GM23338 (cell line): ENCODE measurements at regions not wholly inside any gene's neighbourhood (a gene's known extent, or its start where the extent isn't known, plus 50 kb on each side); places are given as distances from the start of the nearest gene placed in this dataset.

Source experiments
- ATAC-seq: fragments of 200-7000 bp; cut with Tn5 transposase; 3 replicates; pipeline ENCODE4 v1.9.1; 2020
- DNase-seq: peaks from one replicate; pipeline ENCODE4 v3.0.0-alpha.2; 2015; ENCODE audit warnings: low spot score
- H2AFZ ChIP-seq: fragments of 200-600 bp; sonication (generic); 2 replicates; pipeline ENCODE4 v1.8.0; 2016; ENCODE audit warnings: antibody characterized with exemption, mild to moderate bottlenecking, moderate library complexity
- H3F3A ChIP-seq: fragments of 200-600 bp; sonication (generic); replicated peaks from 2 replicates; pipeline ENCODE4 v1.8.0; 2017; ENCODE audit warnings: antibody characterized with exemption, mixed run types, low read depth
- H3K27ac ChIP-seq: fragments of 200-600 bp; sonication (generic); 2 replicates; pipeline ENCODE4 v1.6.1; 2016; ENCODE audit warnings: low read depth
- H3K27me3 ChIP-seq: fragments of 200-600 bp; sonication (generic); 2 replicates; pipeline ENCODE4 v1.8.0; 2016; ENCODE audit warnings: mild to moderate bottlenecking, mixed run types, moderate library complexity; ENCODE audit not compliant: insufficient read depth
- H3K36me3 ChIP-seq: fragments of 200-600 bp; sonication (generic); 2 replicates; pipeline ENCODE4 v1.8.0; 2016; ENCODE audit warnings: mild to moderate bottlenecking; ENCODE audit not compliant: insufficient read depth
- H3K4me1 ChIP-seq: fragments of 200-600 bp; sonication (generic); 2 replicates; pipeline ENCODE4 v1.8.0; 2016; ENCODE audit warnings: mild to moderate bottlenecking, moderate library complexity; ENCODE audit not compliant: insufficient read depth
- H3K4me2 ChIP-seq: fragments of 200-600 bp; sonication (generic); 2 replicates; pipeline ENCODE4 v1.7.1; 2017; ENCODE audit warnings: mixed run types
- H3K4me3 ChIP-seq: fragments of 200-600 bp; sonication (generic); 2 replicates; pipeline ENCODE4 v1.6.1; 2016; ENCODE audit warnings: mixed run types
- H3K79me2 ChIP-seq: fragments of 200-600 bp; sonication (generic); replicated peaks from 2 replicates; pipeline ENCODE4 v1.8.0; 2017; ENCODE audit warnings: mild to moderate bottlenecking; ENCODE audit not compliant: insufficient read depth
- H3K9me2 ChIP-seq: fragments of 200-600 bp; sonication (generic); 2 replicates; pipeline ENCODE4 v1.8.0; 2017; ENCODE audit not compliant: insufficient read depth
- H4K20me1 ChIP-seq: fragments of 200-600 bp; sonication (generic); replicated peaks from 2 replicates; pipeline ENCODE4 v1.8.0; 2017; ENCODE audit warnings: mild to moderate bottlenecking; ENCODE audit not compliant: insufficient read depth
- H3K27ac Mint-ChIP-seq: 2 replicates; pipeline ENCODE4 v1.8.0; 2020; ENCODE audit warnings: inconsistent platforms, mild to moderate bottlenecking, moderate library complexity, mixed read lengths
- H3K27me3 Mint-ChIP-seq: 3 replicates; pipeline ENCODE4 v1.8.0; 2022; ENCODE audit warnings: low read depth, mild to moderate bottlenecking, moderate library complexity, mixed read lengths, inconsistent platforms; ENCODE audit not compliant: insufficient read depth, poor library complexity
- H3K36me3 Mint-ChIP-seq: 3 replicates; pipeline ENCODE4 v1.8.0; 2021; ENCODE audit warnings: low read depth, mild to moderate bottlenecking, inconsistent platforms, moderate library complexity, mixed read lengths
- H3K4me1 Mint-ChIP-seq: 3 replicates; pipeline ENCODE4 v1.8.0; 2020; ENCODE audit warnings: mild to moderate bottlenecking, inconsistent platforms, mixed read lengths
- H3K4me3 Mint-ChIP-seq: 3 replicates; pipeline ENCODE4 v1.8.0; 2021; ENCODE audit warnings: moderate library complexity, mild to moderate bottlenecking, inconsistent platforms, mixed read lengths
- H3K9me3 Mint-ChIP-seq: 3 replicates; pipeline ENCODE4 v1.8.0; 2020; ENCODE audit warnings: moderate library complexity, mild to moderate bottlenecking, inconsistent platforms, mixed read lengths
- CREB1 ChIP-seq: fragments of 250-450 bp; sonication (Bioruptor Pico); IDR thresholded peaks from 2 replicates; pipeline ENCODE4 v1.5.0; 2020; ENCODE audit warnings: low read depth, mild to moderate bottlenecking, moderate library complexity
- ETS1 ChIP-seq: IDR thresholded peaks from 2 replicates; pipeline ENCODE4 v1.6.1; 2016; ENCODE audit warnings: antibody characterized with exemption
- EZH2 ChIP-seq: fragments of 200-600 bp; sonication (generic); IDR thresholded peaks from one replicate; pipeline ENCODE4 v1.8.0; 2017; ENCODE audit warnings: antibody characterized with exemption, mild to moderate bottlenecking, low read depth; ENCODE audit not compliant: unreplicated experiment
- EZH2phosphoT487 ChIP-seq: fragments of 200-600 bp; sonication (generic); IDR thresholded peaks from one replicate; pipeline ENCODE4 v1.8.1; 2018; ENCODE audit warnings: antibody characterized with exemption; ENCODE audit not compliant: unreplicated experiment
- JUNB ChIP-seq: IDR thresholded peaks from one replicate; pipeline ENCODE4 v1.6.1; 2016; ENCODE audit warnings: antibody characterized with exemption; ENCODE audit not compliant: unreplicated experiment
- NANOG ChIP-seq: IDR thresholded peaks from 2 replicates; pipeline ENCODE4 v1.6.1; 2016; ENCODE audit warnings: antibody characterized with exemption, borderline replicate concordance
- STAT1 ChIP-seq: IDR thresholded peaks from one replicate; pipeline ENCODE4 v1.6.1; 2016; ENCODE audit warnings: antibody characterized with exemption; ENCODE audit not compliant: unreplicated experiment
- ZNF114 ChIP-seq: fragments of 250-450 bp; sonication (Bioruptor Pico); IDR thresholded peaks from 2 replicates; pipeline ENCODE4 v1.5.0; 2020; ENCODE audit warnings: mild to moderate bottlenecking, moderate library complexity
- ZNF331 ChIP-seq: fragments of 250-450 bp; sonication (Bioruptor Pico); IDR thresholded peaks from 2 replicates; pipeline ENCODE4 v1.5.0; 2020; ENCODE audit warnings: low read depth, mild to moderate bottlenecking, moderate library complexity
- TF ChIP-seq, protein P1 (sequence below): IDR thresholded peaks from one replicate; pipeline ENCODE4 v1.6.1; 2018; ENCODE audit warnings: antibody characterized with exemption; ENCODE audit not compliant: unreplicated experiment
- TF ChIP-seq, protein P2 (sequence below), 2 experiments: fragments of 200-600 bp in 1 of 2; sonication (generic) in 1 of 2; conservative IDR thresholded peaks; 2 replicates each; pipeline versions ENCODE4 v1.5.1 to v1.6.1; 2016 to 2017; ENCODE audit warnings: antibody characterized with exemption in 2 of 2, low read depth in 2 of 2, mild to moderate bottlenecking in 2 of 2, moderate library complexity in 1 of 2
- TF ChIP-seq, protein P3 (sequence below): fragments of 250-450 bp; sonication (Bioruptor Pico); IDR thresholded peaks from 2 replicates; pipeline ENCODE4 v1.5.0; 2020; ENCODE audit warnings: mild to moderate bottlenecking, moderate library complexity

GRCh38 chr12:24352363-24352762 lies 402.9 kb upstream of the SOX5 start:
- Mint-ChIP-seq H3K36me3 (peaks cover 9% of the 10 kb centered on the region), H3K4me3 (no peak overlapping the region), H3K4me1 (peaks cover 6% of the 10 kb centered on the region; the same call in 2 of the 3 replicates), H3K27ac (no peak overlapping the region), H3K9me3 (peaks cover 9% of the 10 kb centered on the region; the same call in 2 of the 3 replicates), H3K27me3 (peaks cover 1% of the 10 kb centered on the region)
- Histone ChIP-seq H3K4me2 (no peak overlapping the region), H3K4me3 (no peak overlapping the region), H3K27me3 (no peaks in the 10 kb centered on the region), H3K36me3 (0 out of 2 replicates have a peak, but pooled peaks cover 3% of the 10 kb centered on the region), H3K9me2 (peaks cover 10% of the 10 kb centered on the region; the same call in 1 of the 2 replicates), H3K4me1 (no peaks in the 10 kb centered on the region), H3K27ac (no peak overlapping the region), H2AFZ (no peak overlapping the region), H4K20me1 (no peaks in the 10 kb centered on the region), H3F3A (no peaks in the 10 kb centered on the region), H3K79me2 (no peaks in the 10 kb centered on the region)
- TF ChIP-seq ZNF114 (CRISPR knock-in tag) (no peak), NANOG (no peak), STAT1 (no peak), CREB1 (no peak), ZNF331 (CRISPR knock-in tag) (no peak), ETS1 (no peak), EZH2phosphoT487 (no peak), JUNB (no peak), EZH2 (no peak)
- TF ChIP-seq, protein P1, sequence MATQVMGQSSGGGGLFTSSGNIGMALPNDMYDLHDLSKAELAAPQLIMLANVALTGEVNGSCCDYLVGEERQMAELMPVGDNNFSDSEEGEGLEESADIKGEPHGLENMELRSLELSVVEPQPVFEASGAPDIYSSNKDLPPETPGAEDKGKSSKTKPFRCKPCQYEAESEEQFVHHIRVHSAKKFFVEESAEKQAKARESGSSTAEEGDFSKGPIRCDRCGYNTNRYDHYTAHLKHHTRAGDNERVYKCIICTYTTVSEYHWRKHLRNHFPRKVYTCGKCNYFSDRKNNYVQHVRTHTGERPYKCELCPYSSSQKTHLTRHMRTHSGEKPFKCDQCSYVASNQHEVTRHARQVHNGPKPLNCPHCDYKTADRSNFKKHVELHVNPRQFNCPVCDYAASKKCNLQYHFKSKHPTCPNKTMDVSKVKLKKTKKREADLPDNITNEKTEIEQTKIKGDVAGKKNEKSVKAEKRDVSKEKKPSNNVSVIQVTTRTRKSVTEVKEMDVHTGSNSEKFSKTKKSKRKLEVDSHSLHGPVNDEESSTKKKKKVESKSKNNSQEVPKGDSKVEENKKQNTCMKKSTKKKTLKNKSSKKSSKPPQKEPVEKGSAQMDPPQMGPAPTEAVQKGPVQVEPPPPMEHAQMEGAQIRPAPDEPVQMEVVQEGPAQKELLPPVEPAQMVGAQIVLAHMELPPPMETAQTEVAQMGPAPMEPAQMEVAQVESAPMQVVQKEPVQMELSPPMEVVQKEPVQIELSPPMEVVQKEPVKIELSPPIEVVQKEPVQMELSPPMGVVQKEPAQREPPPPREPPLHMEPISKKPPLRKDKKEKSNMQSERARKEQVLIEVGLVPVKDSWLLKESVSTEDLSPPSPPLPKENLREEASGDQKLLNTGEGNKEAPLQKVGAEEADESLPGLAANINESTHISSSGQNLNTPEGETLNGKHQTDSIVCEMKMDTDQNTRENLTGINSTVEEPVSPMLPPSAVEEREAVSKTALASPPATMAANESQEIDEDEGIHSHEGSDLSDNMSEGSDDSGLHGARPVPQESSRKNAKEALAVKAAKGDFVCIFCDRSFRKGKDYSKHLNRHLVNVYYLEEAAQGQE, result no peak
- TF ChIP-seq, protein P2, sequence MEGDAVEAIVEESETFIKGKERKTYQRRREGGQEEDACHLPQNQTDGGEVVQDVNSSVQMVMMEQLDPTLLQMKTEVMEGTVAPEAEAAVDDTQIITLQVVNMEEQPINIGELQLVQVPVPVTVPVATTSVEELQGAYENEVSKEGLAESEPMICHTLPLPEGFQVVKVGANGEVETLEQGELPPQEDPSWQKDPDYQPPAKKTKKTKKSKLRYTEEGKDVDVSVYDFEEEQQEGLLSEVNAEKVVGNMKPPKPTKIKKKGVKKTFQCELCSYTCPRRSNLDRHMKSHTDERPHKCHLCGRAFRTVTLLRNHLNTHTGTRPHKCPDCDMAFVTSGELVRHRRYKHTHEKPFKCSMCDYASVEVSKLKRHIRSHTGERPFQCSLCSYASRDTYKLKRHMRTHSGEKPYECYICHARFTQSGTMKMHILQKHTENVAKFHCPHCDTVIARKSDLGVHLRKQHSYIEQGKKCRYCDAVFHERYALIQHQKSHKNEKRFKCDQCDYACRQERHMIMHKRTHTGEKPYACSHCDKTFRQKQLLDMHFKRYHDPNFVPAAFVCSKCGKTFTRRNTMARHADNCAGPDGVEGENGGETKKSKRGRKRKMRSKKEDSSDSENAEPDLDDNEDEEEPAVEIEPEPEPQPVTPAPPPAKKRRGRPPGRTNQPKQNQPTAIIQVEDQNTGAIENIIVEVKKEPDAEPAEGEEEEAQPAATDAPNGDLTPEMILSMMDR (conservative IDR thresholded peaks at IDR 0.05; ENCODE audit: low read depth in 2 of 2), result no peak
- TF ChIP-seq, protein P3, sequence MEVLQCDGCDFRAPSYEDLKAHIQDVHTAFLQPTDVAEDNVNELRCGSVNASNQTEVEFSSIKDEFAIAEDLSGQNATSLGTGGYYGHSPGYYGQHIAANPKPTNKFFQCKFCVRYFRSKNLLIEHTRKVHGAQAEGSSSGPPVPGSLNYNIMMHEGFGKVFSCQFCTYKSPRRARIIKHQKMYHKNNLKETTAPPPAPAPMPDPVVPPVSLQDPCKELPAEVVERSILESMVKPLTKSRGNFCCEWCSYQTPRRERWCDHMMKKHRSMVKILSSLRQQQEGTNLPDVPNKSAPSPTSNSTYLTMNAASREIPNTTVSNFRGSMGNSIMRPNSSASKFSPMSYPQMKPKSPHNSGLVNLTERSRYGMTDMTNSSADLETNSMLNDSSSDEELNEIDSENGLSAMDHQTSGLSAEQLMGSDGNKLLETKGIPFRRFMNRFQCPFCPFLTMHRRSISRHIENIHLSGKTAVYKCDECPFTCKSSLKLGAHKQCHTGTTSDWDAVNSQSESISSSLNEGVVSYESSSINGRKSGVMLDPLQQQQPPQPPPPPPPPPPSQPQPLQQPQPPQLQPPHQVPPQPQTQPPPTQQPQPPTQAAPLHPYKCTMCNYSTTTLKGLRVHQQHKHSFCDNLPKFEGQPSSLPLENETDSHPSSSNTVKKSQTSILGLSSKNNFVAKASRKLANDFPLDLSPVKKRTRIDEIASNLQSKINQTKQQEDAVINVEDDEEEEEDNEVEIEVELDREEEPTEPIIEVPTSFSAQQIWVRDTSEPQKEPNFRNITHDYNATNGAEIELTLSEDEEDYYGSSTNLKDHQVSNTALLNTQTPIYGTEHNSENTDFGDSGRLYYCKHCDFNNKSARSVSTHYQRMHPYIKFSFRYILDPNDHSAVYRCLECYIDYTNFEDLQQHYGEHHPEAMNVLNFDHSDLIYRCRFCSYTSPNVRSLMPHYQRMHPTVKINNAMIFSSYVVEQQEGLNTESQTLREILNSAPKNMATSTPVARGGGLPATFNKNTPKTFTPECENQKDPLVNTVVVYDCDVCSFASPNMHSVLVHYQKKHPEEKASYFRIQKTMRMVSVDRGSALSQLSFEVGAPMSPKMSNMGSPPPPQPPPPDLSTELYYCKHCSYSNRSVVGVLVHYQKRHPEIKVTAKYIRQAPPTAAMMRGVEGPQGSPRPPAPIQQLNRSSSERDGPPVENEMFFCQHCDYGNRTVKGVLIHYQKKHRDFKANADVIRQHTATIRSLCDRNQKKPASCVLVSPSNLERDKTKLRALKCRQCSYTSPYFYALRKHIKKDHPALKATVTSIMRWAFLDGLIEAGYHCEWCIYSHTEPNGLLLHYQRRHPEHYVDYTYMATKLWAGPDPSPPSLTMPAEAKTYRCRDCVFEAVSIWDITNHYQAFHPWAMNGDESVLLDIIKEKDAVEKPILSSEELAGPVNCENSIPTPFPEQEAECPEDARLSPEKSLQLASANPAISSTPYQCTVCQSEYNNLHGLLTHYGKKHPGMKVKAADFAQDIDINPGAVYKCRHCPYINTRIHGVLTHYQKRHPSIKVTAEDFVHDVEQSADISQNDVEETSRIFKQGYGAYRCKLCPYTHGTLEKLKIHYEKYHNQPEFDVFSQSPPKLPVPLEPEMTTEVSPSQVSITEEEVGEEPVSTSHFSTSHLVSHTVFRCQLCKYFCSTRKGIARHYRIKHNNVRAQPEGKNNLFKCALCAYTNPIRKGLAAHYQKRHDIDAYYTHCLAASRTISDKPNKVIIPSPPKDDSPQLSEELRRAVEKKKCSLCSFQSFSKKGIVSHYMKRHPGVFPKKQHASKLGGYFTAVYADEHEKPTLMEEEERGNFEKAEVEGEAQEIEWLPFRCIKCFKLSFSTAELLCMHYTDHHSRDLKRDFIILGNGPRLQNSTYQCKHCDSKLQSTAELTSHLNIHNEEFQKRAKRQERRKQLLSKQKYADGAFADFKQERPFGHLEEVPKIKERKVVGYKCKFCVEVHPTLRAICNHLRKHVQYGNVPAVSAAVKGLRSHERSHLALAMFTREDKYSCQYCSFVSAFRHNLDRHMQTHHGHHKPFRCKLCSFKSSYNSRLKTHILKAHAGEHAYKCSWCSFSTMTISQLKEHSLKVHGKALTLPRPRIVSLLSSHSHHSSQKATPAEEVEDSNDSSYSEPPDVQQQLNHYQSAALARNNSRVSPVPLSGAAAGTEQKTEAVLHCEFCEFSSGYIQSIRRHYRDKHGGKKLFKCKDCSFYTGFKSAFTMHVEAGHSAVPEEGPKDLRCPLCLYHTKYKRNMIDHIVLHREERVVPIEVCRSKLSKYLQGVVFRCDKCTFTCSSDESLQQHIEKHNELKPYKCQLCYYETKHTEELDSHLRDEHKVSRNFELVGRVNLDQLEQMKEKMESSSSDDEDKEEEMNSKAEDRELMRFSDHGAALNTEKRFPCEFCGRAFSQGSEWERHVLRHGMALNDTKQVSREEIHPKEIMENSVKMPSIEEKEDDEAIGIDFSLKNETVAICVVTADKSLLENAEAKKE (CRISPR knock-in tag), result no peak
- DNase-seq (no peak), ATAC-seq (no peak)
